ENCODE measurements at regions not wholly inside any gene's neighbourhood (a gene's known extent, or its start where the extent isn't known, plus 50 kb on each side); places are given as distances from the start of the nearest gene placed in this dataset.

- TF ChIP-seq GATA3 (IDR thresholded peaks at IDR 0.05; ENCODE audit: low read depth, low read length) (no peak), GATA2 (IDR thresholded peaks at IDR 0.05; ENCODE audit: low read depth, low read length) (no peak)
These were observed 161.1 kb downstream of the ERMARD start for GRCh38 chr6:169912266-169913095.
